ENCODE measurements at regions not wholly inside any gene's neighbourhood (a gene's known extent, or its start where the extent isn't known, plus 50 kb on each side); places are given as distances from the start of the nearest gene placed in this dataset.

GRCh38 chr3:159829056-159829455 lies 159.6 kb upstream of the IL12A start:
- TF ChIP-seq POLR2A (IDR thresholded peaks at IDR 0.05): no peak
- TF ChIP-seq, protein P1, sequence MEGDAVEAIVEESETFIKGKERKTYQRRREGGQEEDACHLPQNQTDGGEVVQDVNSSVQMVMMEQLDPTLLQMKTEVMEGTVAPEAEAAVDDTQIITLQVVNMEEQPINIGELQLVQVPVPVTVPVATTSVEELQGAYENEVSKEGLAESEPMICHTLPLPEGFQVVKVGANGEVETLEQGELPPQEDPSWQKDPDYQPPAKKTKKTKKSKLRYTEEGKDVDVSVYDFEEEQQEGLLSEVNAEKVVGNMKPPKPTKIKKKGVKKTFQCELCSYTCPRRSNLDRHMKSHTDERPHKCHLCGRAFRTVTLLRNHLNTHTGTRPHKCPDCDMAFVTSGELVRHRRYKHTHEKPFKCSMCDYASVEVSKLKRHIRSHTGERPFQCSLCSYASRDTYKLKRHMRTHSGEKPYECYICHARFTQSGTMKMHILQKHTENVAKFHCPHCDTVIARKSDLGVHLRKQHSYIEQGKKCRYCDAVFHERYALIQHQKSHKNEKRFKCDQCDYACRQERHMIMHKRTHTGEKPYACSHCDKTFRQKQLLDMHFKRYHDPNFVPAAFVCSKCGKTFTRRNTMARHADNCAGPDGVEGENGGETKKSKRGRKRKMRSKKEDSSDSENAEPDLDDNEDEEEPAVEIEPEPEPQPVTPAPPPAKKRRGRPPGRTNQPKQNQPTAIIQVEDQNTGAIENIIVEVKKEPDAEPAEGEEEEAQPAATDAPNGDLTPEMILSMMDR (IDR thresholded peaks at IDR 0.05): no peak
